Tibial artery (tissue), 4 donors: ENCODE measurements at regions not wholly inside any gene's neighbourhood (a gene's known extent, or its start where the extent isn't known, plus 50 kb on each side); places are given as distances from the start of the nearest gene placed in this dataset.

Source experiments
- DNase-seq, 2 donors: peaks; one replicate each; pipeline ENCODE4 v3.0.0-alpha.2; 2019
- H3K27ac ChIP-seq, 2 donors: fragments of 200-600 bp; sonication (generic) in 1 of 2; 1 replicate in 1 of 2; 2 replicates in 1 of 2; pipeline ENCODE4 v1.5.1; 2018 to 2019; ENCODE audit warnings: mild to moderate bottlenecking in 1 of 2
- H3K27me3 ChIP-seq, 2 donors: fragments of 200-600 bp; sonication (generic) in 1 of 2; one replicate each; pipeline versions ENCODE4 v1.5.1 to v1.6.0; 2016 to 2019
- H3K36me3 ChIP-seq, 3 donors: fragments of 200-600 bp; sonication (generic) in 2 of 3; one replicate each; pipeline ENCODE4 v1.5.1; 2016 to 2019; ENCODE audit warnings: mild to moderate bottlenecking in 2 of 3
- H3K4me1 ChIP-seq, 4 donors: fragments of 200-600 bp; sonication (generic) in 2 of 4; 1 replicate in 3 of 4; 2 replicates in 1 of 4; pipeline ENCODE4 v1.5.1; 2016 to 2019
- H3K4me3 ChIP-seq, 2 donors: fragments of 200-600 bp; sonication (generic) in 1 of 2; 1 replicate in 1 of 2; 2 replicates in 1 of 2; pipeline ENCODE4 v1.5.1; 2018 to 2019; ENCODE audit warnings: mild to moderate bottlenecking in 2 of 2
- H3K9me3 ChIP-seq, 3 donors: fragments of 200-600 bp; sonication (generic) in 1 of 3; one replicate each; pipeline ENCODE4 v1.5.1; 2016 to 2019
- CTCF ChIP-seq, 2 experiments: fragments of 200-600 bp in 1 of 2; fragments of 450-650 bp in 1 of 2; IDR thresholded peaks; one replicate each; pipeline ENCODE4 v1.5.1; 2017 to 2019; ENCODE audit warnings: antibody characterized with exemption in 2 of 2, mild to moderate bottlenecking in 1 of 2, moderate library complexity in 1 of 2
- intact Hi-C: fragments of 100-400 bp; cut with DNase I; formaldehyde crosslinking; loops from one replicate; pipeline ENCODE4 v1.15.0; 2023; ENCODE audit warnings: low total_unique reads

GRCh38 chr20:20888266-20888656 is 175.8 kb upstream of the RALGAPA2 start:
- DNase-seq, result no peak
- Histone ChIP-seq H3K27ac (no peak overlapping the region), H3K9me3 (no peaks in the 10 kb centered on the region), H3K4me3 (no peak overlapping the region), H3K36me3 (no peaks in the 10 kb centered on the region), H3K4me1 (no peaks in the 10 kb centered on the region), H3K27me3 (peaks cover 0 to 4% of the 10 kb centered on the region in 2 donors)
- intact Hi-C loops, result no loop called here
- TF ChIP-seq CTCF (IDR thresholded peaks at IDR 0.05), result no peak

GRCh38 chr20:20887593-20888265 is 175.3 kb upstream of the RALGAPA2 start:
- no peaks in the 10 kb centered on the region for H3K4me1 ChIP-seq
- H3K27ac ChIP-seq, result no peak overlapping the region
- H3K9me3 ChIP-seq, result no peaks in the 10 kb centered on the region
- H3K27me3 ChIP-seq, result peaks cover 0 to 4% of the 10 kb centered on the region in 2 donors
- TF ChIP-seq CTCF (IDR thresholded peaks at IDR 0.05), result no peak
- intact Hi-C loops, result no loop called here
- DNase-seq, result no peak
- no peaks in the 10 kb centered on the region for H3K36me3 ChIP-seq
- H3K4me3 ChIP-seq, result no peak overlapping the region

- no peak for DNase-seq
- Histone ChIP-seq H3K27me3 (peaks cover 0 to 4% of the 10 kb centered on the region in 2 donors), H3K9me3 (no peaks in the 10 kb centered on the region), H3K27ac (no peak overlapping the region), H3K4me1 (no peaks in the 10 kb centered on the region), H3K4me3 (no peak overlapping the region), H3K36me3 (no peaks in the 10 kb centered on the region)
- no peak for TF ChIP-seq CTCF (IDR thresholded peaks at IDR 0.05)
- intact Hi-C loops, result no loop called here
Measured at GRCh38 chr20:20881808-20882207, 169.4 kb upstream of the RALGAPA2 start.

GRCh38 chr20:20877079-20877478 is 164.6 kb upstream of the RALGAPA2 start:
- no peaks in the 10 kb centered on the region for H3K36me3 ChIP-seq
- no peak overlapping the region for H3K27ac ChIP-seq
- intact Hi-C loops, result no loop called here
- H3K4me3 ChIP-seq, result no peak overlapping the region
- no peaks in the 10 kb centered on the region for H3K4me1 ChIP-seq
- no peaks in the 10 kb centered on the region for H3K27me3 ChIP-seq
- TF ChIP-seq CTCF (IDR thresholded peaks at IDR 0.05), result no peak
- no peak for DNase-seq
- H3K9me3 ChIP-seq, result no peaks in the 10 kb centered on the region

GRCh38 chr20:20875716-20876115 is 163.3 kb upstream of the RALGAPA2 start:
- Histone ChIP-seq H3K36me3 (no peaks in the 10 kb centered on the region), H3K9me3 (no peaks in the 10 kb centered on the region), H3K27me3 (no peaks in the 10 kb centered on the region), H3K4me3 (no peak overlapping the region), H3K27ac (no peak overlapping the region), H3K4me1 (no peaks in the 10 kb centered on the region)
- no peak for DNase-seq
- intact Hi-C loops, result no loop called here
- no peak for TF ChIP-seq CTCF (IDR thresholded peaks at IDR 0.05)

GRCh38 chr20:20872428-20872827 is 160.0 kb upstream of the RALGAPA2 start:
- H3K27ac ChIP-seq, result no peak overlapping the region
- H3K27me3 ChIP-seq, result no peaks in the 10 kb centered on the region
- intact Hi-C loops, result no loop called here
- no peaks in the 10 kb centered on the region for H3K4me1 ChIP-seq
- TF ChIP-seq CTCF (IDR thresholded peaks at IDR 0.05), result no peak
- no peaks in the 10 kb centered on the region for H3K9me3 ChIP-seq
- H3K36me3 ChIP-seq, result no peaks in the 10 kb centered on the region
- no peak overlapping the region for H3K4me3 ChIP-seq
- no peak for DNase-seq
